HepG2 (cell line): ENCODE measurements at regions not wholly inside any gene's neighbourhood (a gene's known extent, or its start where the extent isn't known, plus 50 kb on each side); places are given as distances from the start of the nearest gene placed in this dataset.

Source experiments
- ATAC-seq: fragments of 200-7000 bp; cut with Tn5 transposase; 3 replicates; pipeline ENCODE4 v1.9.1; 2020; ENCODE audit warnings: mild to moderate bottlenecking, moderate library complexity
- BruUV-seq: library from RNA; stranded (reverse); fragments of 400-500 nt; replicated peaks from 2 replicates; lab custom pipeline; 2021; lab: Mats Ljungman, UMichigan
- CTCF ChIA-PET: fragments of 300-600 bp; formaldehyde crosslinking; extraction: SDS; loops from one replicate; lab custom pipeline; 2021; ENCODE audit warnings: low total read pairs, inconsistent platforms, low intra/inter-chr PET ratio; lab: Yijun Ruan, JAX
- POLR2A ChIA-PET: fragments of 350-600 bp; sonication (Branson Sonifier 250); formaldehyde crosslinking; loops from one replicate; lab custom pipeline; 2020; ENCODE audit warnings: antibody characterized with exemption, inconsistent platforms; lab: Yijun Ruan, JAX
- DNase-seq: peaks from one replicate; pipeline ENCODE4 v3.0.0-alpha.2; 2015; ENCODE audit warnings: low spot score
- FAIRE-seq: peaks from 3 replicates; lab custom pipeline; 2011; peaks lifted over from hg19 to GRCh38; lab: Jason Lieb, UNC
- H2AFZ ChIP-seq: one replicate; pipeline ENCODE4 v1.6.1; 2011; ENCODE audit warnings: low read length, inconsistent platforms
- H3K27ac ChIP-seq: fragments of 300-600 bp; 3 replicates; pipeline ENCODE4 v1.8.0; 2011; ENCODE audit warnings: mixed run types, mild to moderate bottlenecking, mixed read lengths, low read length, inconsistent platforms; ENCODE audit not compliant: insufficient read depth; ENCODE audit errors: extremely low read length
- H3K27me3 ChIP-seq, 2 experiments: fragments of 200-600 bp in 1 of 2; 2 replicates in 1 of 2; 3 replicates in 1 of 2; pipeline versions ENCODE4 v1.6.0 to v1.8.0; 2011; ENCODE audit warnings: low read length in 2 of 2, mild to moderate bottlenecking in 2 of 2, moderate library complexity in 2 of 2, inconsistent platforms in 1 of 2; ENCODE audit not compliant: insufficient read depth in 2 of 2, control insufficient read depth in 1 of 2
- H3K36me3 ChIP-seq, 2 experiments: fragments of 200-600 bp in 1 of 2; replicated peaks in 1 of 2; 2 replicates in 1 of 2; 3 replicates in 1 of 2; pipeline versions ENCODE4 v1.5.1 to v1.8.0; 2011; ENCODE audit warnings: low read length in 2 of 2, inconsistent platforms in 1 of 2; ENCODE audit not compliant: insufficient read depth in 2 of 2, control insufficient read depth in 1 of 2
- H3K4me1 ChIP-seq: 2 replicates; pipeline ENCODE4 v1.5.1; 2012; ENCODE audit warnings: low read length, inconsistent platforms; ENCODE audit not compliant: insufficient read depth
- H3K4me2 ChIP-seq: 2 replicates; pipeline ENCODE4 v1.6.0; 2011; ENCODE audit warnings: low read depth, low read length, inconsistent platforms
- H3K4me3 ChIP-seq, 3 experiments: fragments of 200-600 bp in 1 of 3; sonication (generic), shearing (Covaris generic) in 1 of 3; replicated peaks in 1 of 3; 2 replicates each; pipeline ENCODE4 v1.5.1; 2011 to 2016; ENCODE audit warnings: low read length in 3 of 3, inconsistent platforms in 2 of 3, low read depth in 2 of 3, mild to moderate bottlenecking in 2 of 3, control low read depth in 1 of 3, mixed read lengths in 1 of 3; ENCODE audit not compliant: insufficient read depth in 1 of 3
- H3K79me2 ChIP-seq: one replicate; pipeline ENCODE4 v1.6.1; 2011; ENCODE audit warnings: low read length, inconsistent platforms; ENCODE audit not compliant: insufficient read depth
- H3K9ac ChIP-seq: 2 replicates; pipeline ENCODE4 v1.6.0; 2011; ENCODE audit warnings: mild to moderate bottlenecking, low read depth, low read length, inconsistent platforms; ENCODE audit not compliant: insufficient read depth
- H3K9me3 ChIP-seq: 2 replicates; pipeline ENCODE4 v1.5.1; 2012; ENCODE audit warnings: mild to moderate bottlenecking, low read length
- H4K20me1 ChIP-seq: 2 replicates; pipeline ENCODE4 v1.6.0; 2011; ENCODE audit warnings: inconsistent platforms, mild to moderate bottlenecking, low read length, moderate library complexity; ENCODE audit not compliant: insufficient read depth
- AKAP8 ChIP-seq: sonication (generic); formaldehyde crosslinking; IDR thresholded peaks from 2 replicates; pipeline ENCODE4 v1.5.1; 2020; ENCODE audit warnings: mild to moderate bottlenecking, missing genetic modification reagents
- ATAD3A ChIP-seq: sonication (generic); formaldehyde crosslinking; IDR thresholded peaks from 2 replicates; pipeline ENCODE4 v1.4.0; 2020; ENCODE audit warnings: missing genetic modification reagents
- ELK4 ChIP-seq: sonication (generic); formaldehyde crosslinking; IDR thresholded peaks from 2 replicates; pipeline ENCODE4 v1.9.0; 2021; ENCODE audit warnings: missing genetic modification reagents, borderline replicate concordance
- JUND ChIP-seq: sonication (generic); formaldehyde crosslinking; IDR thresholded peaks from 2 replicates; pipeline ENCODE4 v1.8.0; 2022; ENCODE audit warnings: mild to moderate bottlenecking, missing genetic modification reagents
- KDM3A ChIP-seq: IDR thresholded peaks from 2 replicates; pipeline ENCODE4 v1.6.1; 2018; ENCODE audit warnings: low read depth, missing compliant biosample characterization
- ZNF512B ChIP-seq: sonication (generic); formaldehyde crosslinking; IDR thresholded peaks from 2 replicates; pipeline ENCODE4 v1.5.1; 2020; ENCODE audit warnings: missing genetic modification reagents, mild to moderate bottlenecking, borderline replicate concordance
- ZNF670 ChIP-seq: sonication (generic); formaldehyde crosslinking; IDR thresholded peaks from 2 replicates; pipeline ENCODE4 v1.8.0; 2022; ENCODE audit warnings: mild to moderate bottlenecking, missing genetic modification reagents, borderline replicate concordance
- WGBS: methylation state at CpG from one replicate; pipeline ENCODE4 v1.1.6; 2017; ENCODE audit warnings: low lambda C conversion rate; 5-methylcytosine and 5-hydroxymethylcytosine counted together
- in situ Hi-C: cut with HindIII; loops from 2 replicates; pipeline ENCODE4 v1.10.0; 2017; ENCODE audit warnings: low pct_unique_long_range_greater_than_20kb; ENCODE audit not compliant: extremely low pct_ligation_motif_present
- intact Hi-C: fragments of 100-400 bp; cut with micrococcal nuclease; formaldehyde crosslinking; loops from one replicate; pipeline ENCODE4 v1.10.0; 2022; ENCODE audit not compliant: unreplicated experiment
- TF ChIP-seq, protein P1 (sequence below): IDR thresholded peaks from 2 replicates; pipeline ENCODE4 v1.6.1; 2016; ENCODE audit warnings: missing genetic modification reagents, missing compliant biosample characterization
- TF ChIP-seq, protein P2 (sequence below): sonication (generic); formaldehyde crosslinking; IDR thresholded peaks from 2 replicates; pipeline ENCODE4 v1.8.1; 2023; ENCODE audit warnings: mild to moderate bottlenecking, missing genetic modification reagents
- TF ChIP-seq, protein P3 (sequence below): sonication (generic); formaldehyde crosslinking; IDR thresholded peaks from 2 replicates; pipeline ENCODE4 v1.4.0; 2020; ENCODE audit warnings: mild to moderate bottlenecking, missing genetic modification reagents

GRCh38 chr7:22939842-22940241 lies 74.1 kb downstream of the HYCC1 start:
- no peaks in the 10 kb centered on the region for H3K9me3 ChIP-seq
- H3K4me1 ChIP-seq, result no peaks in the 10 kb centered on the region
- H3K36me3 ChIP-seq, result no peaks in the 10 kb centered on the region
- H3K79me2 ChIP-seq, result no peaks in the 10 kb centered on the region
- no peak for FAIRE-seq
- POLR2A ChIA-PET, result no interaction called here
- in situ Hi-C loops (no loop called here), intact Hi-C loops (no loop called here)
- no peaks in the 10 kb centered on the region for H3K27me3 ChIP-seq
- H3K4me2 ChIP-seq, result no peak overlapping the region
- no peak overlapping the region for H3K27ac ChIP-seq
- H3K9ac ChIP-seq, result no peak overlapping the region
- ATAC-seq, result no peak
- TF ChIP-seq AKAP8 (CRISPR knock-in tag) (no peak), ZNF512B (CRISPR knock-in tag) (no peak), ZNF670 (no peak)
- TF ChIP-seq, protein P1, sequence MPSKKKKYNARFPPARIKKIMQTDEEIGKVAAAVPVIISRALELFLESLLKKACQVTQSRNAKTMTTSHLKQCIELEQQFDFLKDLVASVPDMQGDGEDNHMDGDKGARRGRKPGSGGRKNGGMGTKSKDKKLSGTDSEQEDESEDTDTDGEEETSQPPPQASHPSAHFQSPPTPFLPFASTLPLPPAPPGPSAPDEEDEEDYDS, result no peak
- TF ChIP-seq, all 625 proteins: peak for 0
- H3K4me3 ChIP-seq, result no peak overlapping the region
- no peak overlapping the region for H2AFZ ChIP-seq
- CTCF ChIA-PET, result no interaction called here
- 96% methylated on average over 1 of the region's 1 CpG for WGBS
- BruUV-seq, result no TSS peak
- no peak for DNase-seq
- no peaks in the 10 kb centered on the region for H4K20me1 ChIP-seq

GRCh38 chr7:22937946-22938345 lies 76.0 kb downstream of the HYCC1 start:
- no peaks in the 10 kb centered on the region for H3K27me3 ChIP-seq
- CTCF ChIA-PET, result no interaction called here
- ATAC-seq (no peak), DNase-seq (no peak), FAIRE-seq (no peak)
- no peak overlapping the region for H3K4me2 ChIP-seq
- no peak overlapping the region for H2AFZ ChIP-seq
- no peaks in the 10 kb centered on the region for H3K36me3 ChIP-seq
- H4K20me1 ChIP-seq, result no peaks in the 10 kb centered on the region
- POLR2A ChIA-PET, result no interaction called here
- H3K9me3 ChIP-seq, result no peaks in the 10 kb centered on the region
- intact Hi-C loops (no loop called here), in situ Hi-C loops (no loop called here)
- no TSS peak for BruUV-seq
- H3K79me2 ChIP-seq, result no peaks in the 10 kb centered on the region
- TF ChIP-seq, protein P2, sequence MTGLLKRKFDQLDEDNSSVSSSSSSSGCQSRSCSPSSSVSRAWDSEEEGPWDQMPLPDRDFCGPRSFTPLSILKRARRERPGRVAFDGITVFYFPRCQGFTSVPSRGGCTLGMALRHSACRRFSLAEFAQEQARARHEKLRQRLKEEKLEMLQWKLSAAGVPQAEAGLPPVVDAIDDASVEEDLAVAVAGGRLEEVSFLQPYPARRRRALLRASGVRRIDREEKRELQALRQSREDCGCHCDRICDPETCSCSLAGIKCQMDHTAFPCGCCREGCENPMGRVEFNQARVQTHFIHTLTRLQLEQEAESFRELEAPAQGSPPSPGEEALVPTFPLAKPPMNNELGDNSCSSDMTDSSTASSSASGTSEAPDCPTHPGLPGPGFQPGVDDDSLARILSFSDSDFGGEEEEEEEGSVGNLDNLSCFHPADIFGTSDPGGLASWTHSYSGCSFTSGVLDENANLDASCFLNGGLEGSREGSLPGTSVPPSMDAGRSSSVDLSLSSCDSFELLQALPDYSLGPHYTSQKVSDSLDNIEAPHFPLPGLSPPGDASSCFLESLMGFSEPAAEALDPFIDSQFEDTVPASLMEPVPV (CRISPR knock-in tag), result no peak
- TF ChIP-seq, protein P3, sequence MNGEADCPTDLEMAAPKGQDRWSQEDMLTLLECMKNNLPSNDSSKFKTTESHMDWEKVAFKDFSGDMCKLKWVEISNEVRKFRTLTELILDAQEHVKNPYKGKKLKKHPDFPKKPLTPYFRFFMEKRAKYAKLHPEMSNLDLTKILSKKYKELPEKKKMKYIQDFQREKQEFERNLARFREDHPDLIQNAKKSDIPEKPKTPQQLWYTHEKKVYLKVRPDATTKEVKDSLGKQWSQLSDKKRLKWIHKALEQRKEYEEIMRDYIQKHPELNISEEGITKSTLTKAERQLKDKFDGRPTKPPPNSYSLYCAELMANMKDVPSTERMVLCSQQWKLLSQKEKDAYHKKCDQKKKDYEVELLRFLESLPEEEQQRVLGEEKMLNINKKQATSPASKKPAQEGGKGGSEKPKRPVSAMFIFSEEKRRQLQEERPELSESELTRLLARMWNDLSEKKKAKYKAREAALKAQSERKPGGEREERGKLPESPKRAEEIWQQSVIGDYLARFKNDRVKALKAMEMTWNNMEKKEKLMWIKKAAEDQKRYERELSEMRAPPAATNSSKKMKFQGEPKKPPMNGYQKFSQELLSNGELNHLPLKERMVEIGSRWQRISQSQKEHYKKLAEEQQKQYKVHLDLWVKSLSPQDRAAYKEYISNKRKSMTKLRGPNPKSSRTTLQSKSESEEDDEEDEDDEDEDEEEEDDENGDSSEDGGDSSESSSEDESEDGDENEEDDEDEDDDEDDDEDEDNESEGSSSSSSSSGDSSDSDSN (CRISPR knock-in tag), result no peak
- no peak for TF ChIP-seq JUND
- no peak for TF ChIP-seq ATAD3A (CRISPR knock-in tag)
- TF ChIP-seq KDM3A (CRISPR knock-in tag), result no peak
- no peak for TF ChIP-seq ELK4 (CRISPR knock-in tag)
- no peaks in the 10 kb centered on the region for H3K4me1 ChIP-seq
- 64% methylated on average over 1 of the region's 1 CpG for WGBS
- H3K4me3 ChIP-seq, result no peak overlapping the region
- no peak overlapping the region for H3K9ac ChIP-seq
- H3K27ac ChIP-seq, result no peak overlapping the region
